ENCODE measurements at regions not wholly inside any gene's neighbourhood (a gene's known extent, or its start where the extent isn't known, plus 50 kb on each side); places are given as distances from the start of the nearest gene placed in this dataset.

GRCh38 chr14:103250181-103250580, 83.9 kb upstream of the EIF5 start:
- no peak overlapping the region for H3K27ac ChIP-seq (ENCODE audit: extremely low read length, insufficient read depth, low read length)
- ATAC-seq (no peak), FAIRE-seq (no peak), DNase-seq (ENCODE audit: low spot score) (no peak)
- ChIA-PET POLR2A (interaction anchor here (0.9 kb wide), 1 partner anchor 10 kb away, joined by 3 read pairs; no protein-coding TSS in a partner anchor), CTCF (ENCODE audit: low intra/inter-chr PET ratio, low total read pairs) (no interaction called here)
- no peaks in the 10 kb centered on the region for H3K27me3 ChIP-seq (ENCODE audit: control insufficient read depth in 1 of 2, insufficient read depth in 2 of 2, low read length in 2 of 2)
- intact Hi-C loops (cut with micrococcal nuclease; ENCODE audit: unreplicated experiment), result no loop called here
- WGBS (ENCODE audit: low lambda C conversion rate), result 83% methylated on average over 6 of the region's 6 CpGs
- no peak overlapping the region for H3K4me2 ChIP-seq (ENCODE audit: low read depth, low read length)
- H4K20me1 ChIP-seq (ENCODE audit: insufficient read depth, low read length), result no peaks in the 10 kb centered on the region
- peaks cover 5% of the 10 kb centered on the region for H3K9me3 ChIP-seq (ENCODE audit: low read length)
- H3K9ac ChIP-seq (ENCODE audit: insufficient read depth, low read depth, low read length), result no peak overlapping the region
- in situ Hi-C loops (cut with HindIII; ENCODE audit: extremely low pct_ligation_motif_present, low pct_unique_long_range_greater_than_20kb), result no loop called here
- no peaks in the 10 kb centered on the region for H3K79me2 ChIP-seq (ENCODE audit: insufficient read depth, low read length)
- H3K36me3 ChIP-seq (replicated peaks in 1 of 2; ENCODE audit: control insufficient read depth in 1 of 2, insufficient read depth in 2 of 2, low read length in 2 of 2), result no peaks in the 10 kb centered on the region
- no peak overlapping the region for H3K4me3 ChIP-seq (replicated peaks in 1 of 3; ENCODE audit: insufficient read depth in 1 of 3, low read depth in 2 of 3, low read length in 3 of 3)
- H3K4me1 ChIP-seq (ENCODE audit: insufficient read depth, low read length), result peaks cover 43% of the 10 kb centered on the region
- H2AFZ ChIP-seq (ENCODE audit: low read length), result no peak overlapping the region
- BruUV-seq (replicated peaks), result no TSS peak
- no peak for TF ChIP-seq ZFP1 (CRISPR knock-in tag; IDR thresholded peaks at IDR 0.05)
- no peak for TF ChIP-seq TGIF2 (CRISPR knock-in tag; IDR thresholded peaks at IDR 0.05)
- no peak for TF ChIP-seq ZFP36L2 (CRISPR knock-in tag; IDR thresholded peaks at IDR 0.05)
- TF ChIP-seq DZIP1 (CRISPR knock-in tag; IDR thresholded peaks at IDR 0.05), result no peak
- TF ChIP-seq ZNF280B (CRISPR knock-in tag; IDR thresholded peaks at IDR 0.05; ENCODE audit: borderline replicate concordance), result no peak
- TF ChIP-seq KLF12 (CRISPR knock-in tag; IDR thresholded peaks at IDR 0.05; ENCODE audit: borderline replicate concordance), result no peak
- no peak for TF ChIP-seq TOPORS (CRISPR knock-in tag; IDR thresholded peaks at IDR 0.05)
- TF ChIP-seq ZNF737 (CRISPR knock-in tag; IDR thresholded peaks at IDR 0.05; ENCODE audit: borderline replicate concordance), result no peak
- TF ChIP-seq HNF1B (CRISPR knock-in tag; IDR thresholded peaks at IDR 0.05), result no peak
- no peak for TF ChIP-seq ZKSCAN5 (CRISPR knock-in tag; IDR thresholded peaks at IDR 0.05)
- TF ChIP-seq JDP2 (CRISPR knock-in tag; IDR thresholded peaks at IDR 0.05; ENCODE audit: borderline replicate concordance), result no peak
- TF ChIP-seq RBM22 (optimal IDR thresholded peaks at IDR 0.05; ENCODE audit: low read length), result no peak
- TF ChIP-seq ZBTB4 (CRISPR knock-in tag; IDR thresholded peaks at IDR 0.05; ENCODE audit: borderline replicate concordance), result no peak
- no peak for TF ChIP-seq TEF (CRISPR knock-in tag; IDR thresholded peaks at IDR 0.05)

All from HepG2 (cell line).